Ishikawa (cell line): ENCODE measurements at regions not wholly inside any gene's neighbourhood (a gene's known extent, or its start where the extent isn't known, plus 50 kb on each side); places are given as distances from the start of the nearest gene placed in this dataset.
A peak's percentile ranks its signal among the peaks of the same experiment; 100 is the strongest.

Experiments
- CEBPB ChIP-seq: IDR thresholded peaks from 2 replicates; pipeline ENCODE4 v1.6.1; 2012
- CREB1 ChIP-seq: IDR thresholded peaks from 2 replicates; pipeline ENCODE4 v1.6.1; 2012; ENCODE audit warnings: low read depth
- EGR1 ChIP-seq: IDR thresholded peaks from 2 replicates; pipeline ENCODE4 v1.6.1; 2012
- EP300 ChIP-seq: IDR thresholded peaks from 2 replicates; pipeline ENCODE4 v1.6.1; 2012; ENCODE audit warnings: borderline replicate concordance
- FOXM1 ChIP-seq: IDR thresholded peaks from 2 replicates; pipeline ENCODE4 v1.6.1; 2012; ENCODE audit warnings: low read depth, borderline replicate concordance
- NFIC ChIP-seq: IDR thresholded peaks from 2 replicates; pipeline ENCODE4 v1.6.1; 2012
- RAD21 ChIP-seq: IDR thresholded peaks from 2 replicates; pipeline ENCODE4 v1.6.1; 2012; ENCODE audit warnings: low read depth
- TAF1 ChIP-seq: IDR thresholded peaks from 2 replicates; pipeline ENCODE4 v1.6.1; 2012; ENCODE audit warnings: low read depth, mild to moderate bottlenecking
- TCF12 ChIP-seq: IDR thresholded peaks from 2 replicates; pipeline ENCODE4 v1.6.1; 2012; ENCODE audit warnings: low read depth
- TEAD4 ChIP-seq: IDR thresholded peaks from 2 replicates; pipeline ENCODE4 v1.6.1; 2012
- YY1 ChIP-seq: IDR thresholded peaks from 2 replicates; pipeline ENCODE4 v1.6.1; 2012; ENCODE audit warnings: low read depth
- ZBTB7A ChIP-seq: IDR thresholded peaks from 2 replicates; pipeline ENCODE4 v1.6.1; 2012; ENCODE audit warnings: low read depth
- TF ChIP-seq, protein P1 (sequence below): IDR thresholded peaks from 2 replicates; pipeline ENCODE4 v1.6.1; 2012; ENCODE audit warnings: low read depth, mild to moderate bottlenecking
- TF ChIP-seq, protein P2 (sequence below): IDR thresholded peaks from 2 replicates; pipeline ENCODE4 v1.6.1; 2012
- TF ChIP-seq, protein P3 (sequence below): IDR thresholded peaks from 2 replicates; pipeline ENCODE4 v1.6.1; 2012

DNA sequence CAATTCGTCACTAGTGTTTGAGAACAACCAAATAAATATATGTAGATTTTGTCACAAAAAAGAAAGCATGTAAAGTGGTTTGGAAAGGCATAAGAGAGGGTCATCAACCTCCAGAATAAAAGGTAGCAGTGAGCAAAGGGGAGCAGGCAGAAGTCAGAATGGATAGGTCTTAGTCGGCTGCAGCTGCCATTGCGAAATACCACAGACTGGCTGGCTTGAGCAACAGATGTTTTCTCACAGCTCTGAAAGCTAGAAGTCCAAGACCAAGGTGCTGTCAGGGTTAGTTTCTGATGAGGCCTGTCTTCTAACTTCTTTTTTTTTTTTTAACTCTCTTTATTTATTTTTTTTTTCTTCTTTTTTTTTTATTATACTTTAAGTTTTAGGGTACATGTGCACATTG is 208.1 kb upstream of the PIK3R1 start:
- no peak for TF ChIP-seq RAD21
- peak; percentile 86 for TF ChIP-seq CEBPB
- TF ChIP-seq EGR1 = no peak
- no peak for TF ChIP-seq YY1
- TF ChIP-seq CREB1 = no peak
- TF ChIP-seq, protein P1, sequence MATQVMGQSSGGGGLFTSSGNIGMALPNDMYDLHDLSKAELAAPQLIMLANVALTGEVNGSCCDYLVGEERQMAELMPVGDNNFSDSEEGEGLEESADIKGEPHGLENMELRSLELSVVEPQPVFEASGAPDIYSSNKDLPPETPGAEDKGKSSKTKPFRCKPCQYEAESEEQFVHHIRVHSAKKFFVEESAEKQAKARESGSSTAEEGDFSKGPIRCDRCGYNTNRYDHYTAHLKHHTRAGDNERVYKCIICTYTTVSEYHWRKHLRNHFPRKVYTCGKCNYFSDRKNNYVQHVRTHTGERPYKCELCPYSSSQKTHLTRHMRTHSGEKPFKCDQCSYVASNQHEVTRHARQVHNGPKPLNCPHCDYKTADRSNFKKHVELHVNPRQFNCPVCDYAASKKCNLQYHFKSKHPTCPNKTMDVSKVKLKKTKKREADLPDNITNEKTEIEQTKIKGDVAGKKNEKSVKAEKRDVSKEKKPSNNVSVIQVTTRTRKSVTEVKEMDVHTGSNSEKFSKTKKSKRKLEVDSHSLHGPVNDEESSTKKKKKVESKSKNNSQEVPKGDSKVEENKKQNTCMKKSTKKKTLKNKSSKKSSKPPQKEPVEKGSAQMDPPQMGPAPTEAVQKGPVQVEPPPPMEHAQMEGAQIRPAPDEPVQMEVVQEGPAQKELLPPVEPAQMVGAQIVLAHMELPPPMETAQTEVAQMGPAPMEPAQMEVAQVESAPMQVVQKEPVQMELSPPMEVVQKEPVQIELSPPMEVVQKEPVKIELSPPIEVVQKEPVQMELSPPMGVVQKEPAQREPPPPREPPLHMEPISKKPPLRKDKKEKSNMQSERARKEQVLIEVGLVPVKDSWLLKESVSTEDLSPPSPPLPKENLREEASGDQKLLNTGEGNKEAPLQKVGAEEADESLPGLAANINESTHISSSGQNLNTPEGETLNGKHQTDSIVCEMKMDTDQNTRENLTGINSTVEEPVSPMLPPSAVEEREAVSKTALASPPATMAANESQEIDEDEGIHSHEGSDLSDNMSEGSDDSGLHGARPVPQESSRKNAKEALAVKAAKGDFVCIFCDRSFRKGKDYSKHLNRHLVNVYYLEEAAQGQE = no peak
- no peak for TF ChIP-seq ZBTB7A
- TF ChIP-seq EP300 = no peak

DNA sequence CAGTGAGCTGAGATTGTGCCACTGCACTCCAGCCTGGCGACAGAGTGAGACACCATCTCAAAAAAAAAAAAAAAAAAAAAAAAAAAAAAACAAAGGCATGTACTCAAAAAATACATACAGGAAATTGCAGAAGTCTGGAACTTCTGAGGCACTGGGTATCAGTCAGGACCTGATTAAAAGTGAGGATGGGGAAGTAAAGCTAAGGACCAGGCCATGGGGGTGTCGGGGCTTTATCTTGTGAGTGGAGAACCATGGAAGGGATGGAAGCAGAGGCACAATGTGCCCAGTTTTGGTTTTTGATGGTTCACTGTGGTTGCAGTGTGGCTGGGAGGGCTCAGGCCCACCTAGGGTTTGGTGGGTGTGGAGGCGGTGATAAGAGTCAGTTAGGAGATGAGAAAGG is 212.7 kb upstream of the PIK3R1 start:
- TF ChIP-seq EGR1 (no peak), CEBPB (no peak), YY1 (no peak), NFIC (no peak), TAF1 (no peak), RAD21 (no peak), TCF12 (no peak), FOXM1 (no peak), TEAD4 (no peak), CREB1 (no peak), ZBTB7A (no peak), EP300 (no peak)
- TF ChIP-seq, protein P2, sequence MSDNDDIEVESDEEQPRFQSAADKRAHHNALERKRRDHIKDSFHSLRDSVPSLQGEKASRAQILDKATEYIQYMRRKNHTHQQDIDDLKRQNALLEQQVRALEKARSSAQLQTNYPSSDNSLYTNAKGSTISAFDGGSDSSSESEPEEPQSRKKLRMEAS = no peak
- TF ChIP-seq, protein P3, sequence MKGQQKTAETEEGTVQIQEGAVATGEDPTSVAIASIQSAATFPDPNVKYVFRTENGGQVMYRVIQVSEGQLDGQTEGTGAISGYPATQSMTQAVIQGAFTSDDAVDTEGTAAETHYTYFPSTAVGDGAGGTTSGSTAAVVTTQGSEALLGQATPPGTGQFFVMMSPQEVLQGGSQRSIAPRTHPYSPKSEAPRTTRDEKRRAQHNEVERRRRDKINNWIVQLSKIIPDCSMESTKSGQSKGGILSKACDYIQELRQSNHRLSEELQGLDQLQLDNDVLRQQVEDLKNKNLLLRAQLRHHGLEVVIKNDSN = no peak
- TF ChIP-seq, protein P1 = no peak

DNA sequence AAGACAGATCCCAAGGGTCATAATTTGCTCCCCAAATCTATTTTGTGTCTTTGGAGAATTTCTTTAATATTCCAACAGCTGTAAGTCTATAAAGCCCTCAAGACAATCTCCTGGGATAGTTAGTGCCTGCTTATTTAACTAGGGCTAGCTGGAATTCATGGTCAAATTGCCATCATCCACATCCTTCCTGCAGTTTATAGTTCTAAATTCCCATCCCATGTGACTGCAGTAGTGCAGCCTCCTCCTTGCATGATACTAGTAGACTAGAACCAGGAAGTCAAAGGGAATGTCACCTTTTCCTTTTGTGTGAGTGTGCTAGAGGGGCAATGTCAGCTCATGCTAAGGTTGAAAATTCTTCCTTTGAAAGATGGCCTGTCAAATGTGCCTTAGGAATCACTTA is 214.8 kb upstream of the PIK3R1 start:
- no peak for TF ChIP-seq TCF12
- TF ChIP-seq, protein P3 = no peak
- no peak for TF ChIP-seq ZBTB7A
- no peak for TF ChIP-seq TEAD4
- TF ChIP-seq EP300 = no peak
- TF ChIP-seq, protein P1 = no peak
- TF ChIP-seq TAF1 = no peak

DNA sequence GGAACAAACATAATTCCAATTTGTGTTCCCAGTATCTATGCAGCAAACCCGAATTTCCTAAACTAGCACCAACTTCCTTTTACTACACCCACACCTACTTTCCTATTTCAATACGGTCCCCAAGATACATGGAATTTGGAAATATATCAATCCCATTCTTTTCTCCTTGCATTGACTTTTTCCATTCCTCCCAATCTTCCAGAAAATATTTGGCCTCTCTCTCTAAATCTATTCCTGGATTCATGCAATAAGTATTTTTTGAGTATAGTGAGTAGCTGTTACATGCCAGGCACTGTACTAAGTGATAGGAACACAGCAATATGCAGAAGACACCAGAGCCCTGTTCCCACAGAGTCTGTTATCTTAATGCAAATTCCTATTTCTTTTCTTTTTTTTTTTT is 216.2 kb upstream of the PIK3R1 start:
- no peak for TF ChIP-seq TCF12
- no peak for TF ChIP-seq EP300
- TF ChIP-seq RAD21 = no peak

DNA sequence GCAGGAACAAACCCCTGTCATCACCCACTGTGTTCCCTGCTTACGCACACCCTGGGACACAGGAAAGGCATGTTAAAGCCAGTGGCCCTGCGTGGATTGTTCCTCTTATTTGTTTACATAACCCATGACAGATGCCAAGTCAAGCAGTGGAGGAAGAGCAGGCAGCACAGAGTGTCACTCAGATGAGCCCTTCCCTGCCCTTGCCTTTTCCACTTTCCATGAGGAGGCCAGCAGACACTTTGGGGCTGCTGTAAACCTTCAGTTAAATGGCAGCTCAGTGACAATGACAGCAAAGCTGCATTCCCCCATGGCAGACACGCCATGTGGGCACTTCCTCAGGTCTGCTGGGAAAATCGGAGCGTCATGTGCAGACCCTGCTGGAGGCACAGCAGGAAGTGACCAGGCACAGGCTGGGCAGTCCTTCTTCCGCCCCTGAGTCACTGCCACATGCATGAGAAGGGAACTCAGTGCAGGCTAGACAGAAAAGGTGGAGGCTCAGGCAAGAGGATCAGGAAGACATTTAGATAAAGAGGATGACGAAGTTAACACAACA is 216.8 kb upstream of the PIK3R1 start:
- TF ChIP-seq TAF1 (no peak), CEBPB (no peak), RAD21 (no peak), EP300 (no peak), ZBTB7A (no peak), TEAD4 (no peak), YY1 (no peak)
- TF ChIP-seq, protein P1 = no peak
- TF ChIP-seq, protein P2 = no peak
